ENCODE measurements at regions not wholly inside any gene's neighbourhood (a gene's known extent, or its start where the extent isn't known, plus 50 kb on each side); places are given as distances from the start of the nearest gene placed in this dataset.

DNA sequence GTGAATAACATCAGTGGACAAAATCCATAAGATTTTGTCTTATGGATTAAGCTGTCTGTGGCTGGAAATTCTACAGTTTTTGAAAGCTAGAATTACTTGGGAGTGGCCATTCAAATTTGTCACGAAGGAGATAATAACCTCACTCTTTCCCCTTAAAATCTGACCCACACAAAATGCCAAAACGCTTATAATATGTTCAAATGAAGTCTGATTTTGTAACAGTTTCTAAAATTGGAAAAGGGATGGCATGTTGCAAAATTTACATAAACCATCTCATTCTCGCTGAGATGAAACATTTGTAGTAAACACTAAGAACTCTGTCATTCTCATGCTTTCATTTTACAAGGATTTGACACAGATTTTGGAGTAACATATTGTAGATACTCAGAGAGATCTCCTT, 112.7 kb downstream of the GJA1 start:
- no peak for TF ChIP-seq CTCF (IDR thresholded peaks at IDR 0.05)
- TF ChIP-seq ZFX (IDR thresholded peaks at IDR 0.05; ENCODE audit: borderline replicate concordance): no peak
